ENCODE measurements at regions not wholly inside any gene's neighbourhood (a gene's known extent, or its start where the extent isn't known, plus 50 kb on each side); places are given as distances from the start of the nearest gene placed in this dataset.

DNA sequence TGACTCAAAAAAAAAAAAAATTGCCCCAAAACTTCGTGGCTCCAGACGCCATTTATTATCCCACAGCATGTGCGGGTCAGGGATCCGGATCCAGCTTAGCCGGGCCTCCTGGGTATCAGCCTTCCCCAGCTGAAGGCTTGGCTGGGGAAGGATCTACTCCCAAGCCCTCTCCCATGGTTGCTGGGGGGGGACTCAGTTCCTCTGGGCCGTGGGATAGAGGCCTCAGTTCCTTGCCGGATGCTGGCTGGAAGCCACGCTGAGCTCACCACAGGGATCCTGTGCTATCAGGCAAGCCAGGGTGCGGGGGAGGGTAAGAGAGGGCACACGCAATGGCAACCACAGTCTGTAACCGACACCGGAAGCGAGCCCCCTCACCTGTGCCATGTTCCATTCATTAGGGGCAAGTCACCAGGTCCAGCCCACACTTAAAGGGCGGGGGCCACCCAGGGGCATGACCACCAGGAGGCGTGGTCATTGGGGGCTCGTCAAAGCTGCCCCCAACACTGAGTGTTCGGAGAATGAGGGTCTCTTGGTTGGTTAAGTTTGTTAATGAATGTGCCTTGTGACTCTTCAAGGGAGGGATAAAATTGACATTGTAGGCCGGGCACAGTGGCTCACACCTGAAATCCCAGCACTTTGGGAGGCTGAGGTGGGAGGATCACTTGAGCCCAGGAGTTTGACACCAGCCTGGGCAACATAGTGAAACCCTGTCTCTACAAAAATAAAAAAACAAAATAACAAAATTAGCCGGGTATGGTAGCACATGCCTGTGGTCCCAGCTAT is 210.0 kb upstream of the GSE1 start:
- no TSS peak for BruUV-seq (replicated peaks)

DNA sequence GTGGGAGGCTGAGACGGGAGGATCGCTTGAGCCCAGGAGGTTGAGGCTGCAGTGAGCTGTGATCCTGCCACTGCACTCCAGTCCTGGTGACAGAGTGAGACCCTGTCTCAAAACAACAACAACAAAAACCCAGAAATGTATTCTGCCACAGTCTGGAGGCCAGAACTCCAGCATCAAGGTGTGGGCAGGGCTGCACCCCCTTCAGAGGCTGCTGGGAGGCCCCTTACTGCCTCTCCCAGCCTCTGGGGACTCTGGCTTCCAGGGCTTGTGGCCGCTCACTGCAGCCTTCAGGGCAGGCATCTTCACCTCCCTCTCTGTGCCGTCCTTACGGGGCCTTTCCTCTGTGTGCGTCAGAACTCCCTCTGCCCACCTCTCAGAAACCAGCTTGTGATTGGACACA is 209.4 kb upstream of the GSE1 start:
- H3K36me3 ChIP-seq (replicated peaks in 1 of 2; ENCODE audit: control insufficient read depth in 1 of 2, insufficient read depth in 2 of 2, low read length in 2 of 2) = no peaks in the 10 kb centered on the region
- H3K4me2 ChIP-seq (ENCODE audit: low read depth, low read length) = no peak overlapping the region
- intact Hi-C loops (cut with micrococcal nuclease; ENCODE audit: unreplicated experiment) = no loop called here
- H3K9ac ChIP-seq (ENCODE audit: insufficient read depth, low read depth, low read length) = no peak overlapping the region
- ChIA-PET CTCF (ENCODE audit: low intra/inter-chr PET ratio, low total read pairs) (no interaction called here), POLR2A (no interaction called here)
- TF ChIP-seq ARNT (IDR thresholded peaks at IDR 0.05) = no peak
- no peak for TF ChIP-seq ZNF343 (CRISPR knock-in tag; IDR thresholded peaks at IDR 0.05)
- TF ChIP-seq, protein P1, sequence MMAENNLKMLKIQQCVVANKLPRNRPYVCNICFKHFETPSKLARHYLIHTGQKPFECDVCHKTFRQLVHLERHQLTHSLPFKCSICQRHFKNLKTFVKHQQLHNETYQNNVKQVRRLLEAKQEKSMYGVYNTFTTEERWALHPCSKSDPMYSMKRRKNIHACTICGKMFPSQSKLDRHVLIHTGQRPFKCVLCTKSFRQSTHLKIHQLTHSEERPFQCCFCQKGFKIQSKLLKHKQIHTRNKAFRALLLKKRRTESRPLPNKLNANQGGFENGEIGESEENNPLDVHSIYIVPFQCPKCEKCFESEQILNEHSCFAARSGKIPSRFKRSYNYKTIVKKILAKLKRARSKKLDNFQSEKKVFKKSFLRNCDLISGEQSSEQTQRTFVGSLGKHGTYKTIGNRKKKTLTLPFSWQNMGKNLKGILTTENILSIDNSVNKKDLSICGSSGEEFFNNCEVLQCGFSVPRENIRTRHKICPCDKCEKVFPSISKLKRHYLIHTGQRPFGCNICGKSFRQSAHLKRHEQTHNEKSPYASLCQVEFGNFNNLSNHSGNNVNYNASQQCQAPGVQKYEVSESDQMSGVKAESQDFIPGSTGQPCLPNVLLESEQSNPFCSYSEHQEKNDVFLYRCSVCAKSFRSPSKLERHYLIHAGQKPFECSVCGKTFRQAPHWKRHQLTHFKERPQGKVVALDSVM (CRISPR knock-in tag; IDR thresholded peaks at IDR 0.05) = peak; percentile 79
- TF ChIP-seq MAF1 (CRISPR knock-in tag; IDR thresholded peaks at IDR 0.05; ENCODE audit: borderline replicate concordance) = no peak
- no peak for TF ChIP-seq ZNF83 (CRISPR knock-in tag; IDR thresholded peaks at IDR 0.05; ENCODE audit: borderline replicate concordance)
- TF ChIP-seq NBN (conservative IDR thresholded peaks at IDR 0.05) = no peak
- no peak for TF ChIP-seq ZNF839 (CRISPR knock-in tag; IDR thresholded peaks at IDR 0.05; ENCODE audit: borderline replicate concordance)
- no peak for TF ChIP-seq ZNF235 (CRISPR knock-in tag; IDR thresholded peaks at IDR 0.05; ENCODE audit: borderline replicate concordance)
- no peaks in the 10 kb centered on the region for H4K20me1 ChIP-seq (ENCODE audit: insufficient read depth, low read length)
- no peak for DNase-seq (ENCODE audit: low spot score)
- no peaks in the 10 kb centered on the region for H3K79me2 ChIP-seq (ENCODE audit: insufficient read depth, low read length)
- H3K4me1 ChIP-seq (ENCODE audit: insufficient read depth, low read length) = peaks cover 19% of the 10 kb centered on the region
- H2AFZ ChIP-seq (ENCODE audit: low read length) = no peak overlapping the region
- H3K27me3 ChIP-seq (ENCODE audit: control insufficient read depth in 1 of 2, insufficient read depth in 2 of 2, low read length in 2 of 2) = no peaks in the 10 kb centered on the region; a peak in 1 of 5 replicates
- in situ Hi-C loops (cut with HindIII; ENCODE audit: extremely low pct_ligation_motif_present, low pct_unique_long_range_greater_than_20kb) = no loop called here
- H3K27ac ChIP-seq (ENCODE audit: extremely low read length, insufficient read depth, low read length) = no peak overlapping the region
- ATAC-seq = peak; percentile 30; the same call in 2 of the 3 replicates
- WGBS (ENCODE audit: low lambda C conversion rate) = 76% methylated on average over 5 of the region's 6 CpGs
- H3K4me3 ChIP-seq (replicated peaks in 1 of 3; ENCODE audit: insufficient read depth in 1 of 3, low read depth in 2 of 3, low read length in 3 of 3) = no peak overlapping the region
- H3K9me3 ChIP-seq (ENCODE audit: low read length) = no peaks in the 10 kb centered on the region
- BruUV-seq (replicated peaks) = no TSS peak
- FAIRE-seq = no peak

More for the DNA sequence above, 210.0 kb upstream of the GSE1 start:
- ChIA-PET POLR2A (no interaction called here), CTCF (ENCODE audit: low intra/inter-chr PET ratio, low total read pairs) (no interaction called here)
- Histone ChIP-seq H2AFZ (ENCODE audit: low read length) (no peak overlapping the region), H3K27me3 (ENCODE audit: control insufficient read depth in 1 of 2, insufficient read depth in 2 of 2, low read length in 2 of 2) (no peaks in the 10 kb centered on the region; a peak in 1 of 5 replicates), H3K9me3 (ENCODE audit: low read length) (no peaks in the 10 kb centered on the region), H3K4me3 (replicated peaks in 1 of 3; ENCODE audit: insufficient read depth in 1 of 3, low read depth in 2 of 3, low read length in 3 of 3) (no peak overlapping the region), H4K20me1 (ENCODE audit: insufficient read depth, low read length) (peaks cover 2% of the 10 kb centered on the region; the same call in 1 of the 2 replicates), H3K79me2 (ENCODE audit: insufficient read depth, low read length) (no peaks in the 10 kb centered on the region), H3K36me3 (replicated peaks in 1 of 2; ENCODE audit: control insufficient read depth in 1 of 2, insufficient read depth in 2 of 2, low read length in 2 of 2) (no peaks in the 10 kb centered on the region), H3K27ac (ENCODE audit: extremely low read length, insufficient read depth, low read length) (no peak overlapping the region), H3K4me1 (ENCODE audit: insufficient read depth, low read length) (peaks cover 20% of the 10 kb centered on the region), H3K4me2 (ENCODE audit: low read depth, low read length) (no peak overlapping the region), H3K9ac (ENCODE audit: insufficient read depth, low read depth, low read length) (no peak overlapping the region)
- intact Hi-C loops (cut with micrococcal nuclease; ENCODE audit: unreplicated experiment) = no loop called here
- DNase-seq (ENCODE audit: low spot score) (no peak), ATAC-seq (no peak), FAIRE-seq (no peak)
- in situ Hi-C loops (cut with HindIII; ENCODE audit: extremely low pct_ligation_motif_present, low pct_unique_long_range_greater_than_20kb) = no loop called here
- WGBS (ENCODE audit: low lambda C conversion rate) = 59% methylated on average over 18 of the region's 19 CpGs
- 0 out of 2 replicates have a peak, but pooled peaks have one; percentile 17 for TF ChIP-seq ZNF768 (CRISPR knock-in tag; IDR thresholded peaks at IDR 0.05)
- no peak for TF ChIP-seq KDM5B (CRISPR knock-in tag; IDR thresholded peaks at IDR 0.05; ENCODE audit: borderline replicate concordance)
